ENCODE measurements at regions not wholly inside any gene's neighbourhood (a gene's known extent, or its start where the extent isn't known, plus 50 kb on each side); places are given as distances from the start of the nearest gene placed in this dataset.

DNA sequence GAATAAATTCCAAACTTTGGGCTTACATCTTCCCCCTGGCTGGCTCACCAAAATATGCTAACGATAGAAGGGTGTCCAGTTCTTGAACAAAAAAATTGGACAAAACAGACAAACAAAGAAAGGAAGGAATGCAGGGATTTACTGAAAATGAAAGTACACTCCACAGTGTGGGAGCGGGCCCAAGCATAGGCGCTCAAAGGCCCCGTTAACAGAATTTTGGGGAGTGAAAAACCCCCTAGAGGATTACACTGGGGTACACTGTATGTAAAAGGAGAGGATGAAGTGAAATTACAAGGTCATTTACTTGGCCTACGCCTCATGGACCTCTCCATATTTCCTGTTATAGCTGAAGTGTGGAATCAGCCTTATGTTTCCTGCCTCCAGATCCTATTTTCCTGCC, 899.7 kb downstream of the DSC3 start:
- TF ChIP-seq, protein P1, sequence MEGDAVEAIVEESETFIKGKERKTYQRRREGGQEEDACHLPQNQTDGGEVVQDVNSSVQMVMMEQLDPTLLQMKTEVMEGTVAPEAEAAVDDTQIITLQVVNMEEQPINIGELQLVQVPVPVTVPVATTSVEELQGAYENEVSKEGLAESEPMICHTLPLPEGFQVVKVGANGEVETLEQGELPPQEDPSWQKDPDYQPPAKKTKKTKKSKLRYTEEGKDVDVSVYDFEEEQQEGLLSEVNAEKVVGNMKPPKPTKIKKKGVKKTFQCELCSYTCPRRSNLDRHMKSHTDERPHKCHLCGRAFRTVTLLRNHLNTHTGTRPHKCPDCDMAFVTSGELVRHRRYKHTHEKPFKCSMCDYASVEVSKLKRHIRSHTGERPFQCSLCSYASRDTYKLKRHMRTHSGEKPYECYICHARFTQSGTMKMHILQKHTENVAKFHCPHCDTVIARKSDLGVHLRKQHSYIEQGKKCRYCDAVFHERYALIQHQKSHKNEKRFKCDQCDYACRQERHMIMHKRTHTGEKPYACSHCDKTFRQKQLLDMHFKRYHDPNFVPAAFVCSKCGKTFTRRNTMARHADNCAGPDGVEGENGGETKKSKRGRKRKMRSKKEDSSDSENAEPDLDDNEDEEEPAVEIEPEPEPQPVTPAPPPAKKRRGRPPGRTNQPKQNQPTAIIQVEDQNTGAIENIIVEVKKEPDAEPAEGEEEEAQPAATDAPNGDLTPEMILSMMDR (IDR thresholded peaks at IDR 0.05; ENCODE audit: borderline replicate concordance, extremely low read depth, low read length, poor library complexity, severe bottlenecking) = no peak
- TF ChIP-seq EZH2 (IDR thresholded peaks at IDR 0.05; ENCODE audit: borderline replicate concordance, low read depth, low read length, severe bottlenecking) = no peak
